PC-3 (cell line): ENCODE measurements at regions not wholly inside any gene's neighbourhood (a gene's known extent, or its start where the extent isn't known, plus 50 kb on each side); places are given as distances from the start of the nearest gene placed in this dataset.

Experiments used
- ATAC-seq: fragments of 200-7000 bp; cut with Tn5 transposase; 2 replicates; pipeline ENCODE4 v1.9.1; 2020; ENCODE audit warnings: mild to moderate bottlenecking, moderate library complexity
- BruUV-seq: library from RNA; stranded (reverse); fragments of 400-500 nt; replicated peaks from 2 replicates; lab custom pipeline; 2021; lab: Mats Ljungman, UMichigan
- CTCF ChIA-PET: fragments of 300-600 bp; sonication (Branson Sonifier 250); formaldehyde crosslinking; loops from one replicate; lab custom pipeline; 2022; ENCODE audit warnings: antibody characterized with exemption; lab: Charles Lee
- POLR2A ChIA-PET: fragments of 300-600 bp; sonication (Branson Sonifier 250); formaldehyde crosslinking; loops from one replicate; lab custom pipeline; 2022; ENCODE audit warnings: antibody characterized with exemption; ENCODE audit not compliant: unreplicated experiment; lab: Charles Lee
- DNase-seq: peaks from one replicate; pipeline ENCODE4 v3.0.0-alpha.2; 2015
- H2AFZ ChIP-seq: fragments of 300-600 bp; sonication (generic); 2 replicates; pipeline ENCODE4 v1.6.0; 2016; ENCODE audit warnings: antibody characterized with exemption, low read length
- H3F3A ChIP-seq: fragments of 300-600 bp; sonication (generic); one replicate; pipeline ENCODE4 v1.6.0; 2017; ENCODE audit warnings: antibody characterized with exemption, low read length, control low read depth, mild to moderate bottlenecking; ENCODE audit not compliant: unreplicated experiment
- H3K27ac ChIP-seq: fragments of 300-600 bp; sonication (generic); 2 replicates; pipeline ENCODE4 v1.5.1; 2016; ENCODE audit warnings: mild to moderate bottlenecking, low read length
- H3K27me3 ChIP-seq: fragments of 300-600 bp; sonication (generic); 2 replicates; pipeline ENCODE4 v1.6.1; 2016; ENCODE audit warnings: low read length, mixed read lengths
- H3K36me3 ChIP-seq: fragments of 300-600 bp; sonication (generic); 2 replicates; pipeline ENCODE4 v1.6.1; 2016; ENCODE audit warnings: low read depth, mixed run types, low read length, mixed read lengths
- H3K4me1 ChIP-seq: fragments of 300-600 bp; sonication (generic); 2 replicates; pipeline ENCODE4 v1.5.1; 2016; ENCODE audit warnings: low read length; ENCODE audit not compliant: insufficient read depth
- H3K4me2 ChIP-seq: fragments of 300-600 bp; sonication (generic); 2 replicates; pipeline ENCODE4 v1.6.0; 2016; ENCODE audit warnings: low read length
- H3K4me3 ChIP-seq: fragments of 300-600 bp; sonication (generic); 2 replicates; pipeline ENCODE4 v1.5.1; 2016; ENCODE audit warnings: mild to moderate bottlenecking, low read length, mixed read lengths
- H3K79me2 ChIP-seq: fragments of 300-600 bp; sonication (generic); 2 replicates; pipeline ENCODE4 v1.6.1; 2017; ENCODE audit warnings: low read length, mixed read lengths
- H3K9ac ChIP-seq: fragments of 300-600 bp; sonication (generic); 2 replicates; pipeline ENCODE4 v1.6.0; 2016; ENCODE audit warnings: mild to moderate bottlenecking, low read length
- H3K9me2 ChIP-seq: fragments of 300-600 bp; sonication (generic); replicated peaks from 2 replicates; pipeline ENCODE4 v1.6.1; 2016; ENCODE audit warnings: mixed run types, low read length, mixed read lengths
- H3K9me3 ChIP-seq: fragments of 300-600 bp; sonication (generic); 2 replicates; pipeline ENCODE4 v1.6.1; 2016; ENCODE audit warnings: low read length, mixed read lengths
- H4K20me1 ChIP-seq: fragments of 300-600 bp; sonication (generic); 2 replicates; pipeline ENCODE4 v1.6.1; 2016; ENCODE audit warnings: low read length, mixed read lengths
- CTCF ChIP-seq: fragments of 300-600 bp; sonication (generic); conservative IDR thresholded peaks from 2 replicates; pipeline ENCODE4 v1.5.1; 2017; ENCODE audit warnings: antibody characterized with exemption, low read depth, mild to moderate bottlenecking, low read length
- EZH2 ChIP-seq: fragments of 300-600 bp; sonication (generic); IDR thresholded peaks from one replicate; pipeline ENCODE4 v1.6.1; 2017; ENCODE audit warnings: antibody characterized with exemption, mild to moderate bottlenecking, low read length; ENCODE audit not compliant: unreplicated experiment
- EZH2phosphoT487 ChIP-seq: fragments of 300-600 bp; sonication (generic); IDR thresholded peaks from 2 replicates; pipeline ENCODE4 v1.6.1; 2018; ENCODE audit warnings: mild to moderate bottlenecking, antibody characterized with exemption, low read length, borderline replicate concordance
- intact Hi-C: fragments of 100-400 bp; cut with micrococcal nuclease; formaldehyde crosslinking; loops from 2 replicates; pipeline ENCODE4 v1.9.0; 2023

GRCh38 chr1:29832471-29832870 is 596.1 kb downstream of the PTPRU start:
- Histone ChIP-seq H3K79me2 (no peaks in the 10 kb centered on the region), H3K4me2 (no peak overlapping the region), H3K27me3 (peaks cover 45% of the 10 kb centered on the region), H3K9ac (no peak overlapping the region), H4K20me1 (no peaks in the 10 kb centered on the region), H3K27ac (no peak overlapping the region), H3K4me1 (no peaks in the 10 kb centered on the region), H3K9me3 (no peaks in the 10 kb centered on the region), H2AFZ (no peak overlapping the region), H3F3A (no peaks in the 10 kb centered on the region), H3K36me3 (no peaks in the 10 kb centered on the region), H3K9me2 (no peaks in the 10 kb centered on the region), H3K4me3 (no peak overlapping the region)
- intact Hi-C loops, result no loop called here
- TF ChIP-seq CTCF (no peak), EZH2phosphoT487 (no peak), EZH2 (no peak)
- DNase-seq (no peak), ATAC-seq (no peak)
- BruUV-seq, result no TSS peak
- ChIA-PET CTCF (no interaction called here), POLR2A (no interaction called here)

GRCh38 chr1:29831500-29832117 is 595.3 kb downstream of the PTPRU start:
- Histone ChIP-seq H4K20me1 (no peaks in the 10 kb centered on the region), H3K9me2 (no peaks in the 10 kb centered on the region), H3K27me3 (peaks cover 54% of the 10 kb centered on the region), H3K4me2 (no peak overlapping the region), H3F3A (no peaks in the 10 kb centered on the region), H3K4me3 (no peak overlapping the region), H3K79me2 (no peaks in the 10 kb centered on the region), H2AFZ (no peak overlapping the region), H3K36me3 (no peaks in the 10 kb centered on the region), H3K9me3 (no peaks in the 10 kb centered on the region), H3K27ac (no peak overlapping the region), H3K4me1 (no peaks in the 10 kb centered on the region), H3K9ac (no peak overlapping the region)
- ATAC-seq (no peak), DNase-seq (no peak)
- ChIA-PET POLR2A (no interaction called here), CTCF (no interaction called here)
- no peak for TF ChIP-seq CTCF
- TF ChIP-seq EZH2phosphoT487, result no peak
- no peak for TF ChIP-seq EZH2
- intact Hi-C loops, result no loop called here
- no TSS peak for BruUV-seq

DNA sequence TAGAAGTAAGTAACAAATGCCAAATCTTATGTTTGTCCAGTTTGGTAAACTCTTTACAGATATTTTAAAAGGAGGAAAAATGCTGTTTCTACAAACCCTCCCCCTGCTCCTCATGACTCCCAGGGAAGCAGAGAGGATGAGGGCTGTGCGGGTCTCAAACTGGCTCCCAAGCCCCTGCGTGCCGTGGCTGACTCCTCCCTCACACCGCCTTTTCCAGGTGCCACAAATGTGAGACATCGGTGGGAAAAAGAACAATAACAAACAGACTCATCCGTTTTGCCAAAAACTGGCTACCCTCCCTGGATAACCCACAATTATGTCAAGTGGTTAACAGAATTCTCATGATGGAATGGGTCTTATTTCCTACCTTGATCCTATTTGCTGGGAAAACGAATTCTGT is 594.6 kb downstream of the PTPRU start:
- Histone ChIP-seq H3K79me2 (no peaks in the 10 kb centered on the region), H3K36me3 (no peaks in the 10 kb centered on the region), H3F3A (no peaks in the 10 kb centered on the region), H3K27ac (no peak overlapping the region), H3K4me3 (no peak overlapping the region), H2AFZ (no peak overlapping the region), H3K9ac (no peak overlapping the region), H3K4me1 (no peaks in the 10 kb centered on the region), H3K9me3 (no peaks in the 10 kb centered on the region), H3K4me2 (no peak overlapping the region), H3K27me3 (peaks cover 55% of the 10 kb centered on the region), H4K20me1 (no peaks in the 10 kb centered on the region), H3K9me2 (no peaks in the 10 kb centered on the region)
- intact Hi-C loops, result no loop called here
- no peak for DNase-seq
- ChIA-PET POLR2A (no interaction called here), CTCF (no interaction called here)
- no peak for ATAC-seq
- no TSS peak for BruUV-seq
- TF ChIP-seq EZH2 (no peak), EZH2phosphoT487 (no peak), CTCF (no peak)
